ENCODE measurements at regions not wholly inside any gene's neighbourhood (a gene's known extent, or its start where the extent isn't known, plus 50 kb on each side); places are given as distances from the start of the nearest gene placed in this dataset.

- TF ChIP-seq POLR2A (IDR thresholded peaks at IDR 0.05): no peak
- no peak for TF ChIP-seq CTCF (IDR thresholded peaks at IDR 0.05)
These were observed 129.0 kb upstream of the SEL1L start for GRCh38 chr14:81662570-81663197.
